GM21360 (cell line): ENCODE measurements at regions not wholly inside any gene's neighbourhood (a gene's known extent, or its start where the extent isn't known, plus 50 kb on each side); places are given as distances from the start of the nearest gene placed in this dataset.
"Not testable (repeated sequence)": the region's sequence is repeated elsewhere in the genome, so short reads cannot be mapped to it uniquely, and the experiment has no call there.

Experiments
- ATAC-seq: cut with Tn5 transposase; IDR thresholded peaks from one replicate; pipeline ENCODE4 v1.9.1; 2021; ENCODE audit warnings: mild to moderate bottlenecking, moderate library complexity; ENCODE audit not compliant: unreplicated experiment

DNA sequence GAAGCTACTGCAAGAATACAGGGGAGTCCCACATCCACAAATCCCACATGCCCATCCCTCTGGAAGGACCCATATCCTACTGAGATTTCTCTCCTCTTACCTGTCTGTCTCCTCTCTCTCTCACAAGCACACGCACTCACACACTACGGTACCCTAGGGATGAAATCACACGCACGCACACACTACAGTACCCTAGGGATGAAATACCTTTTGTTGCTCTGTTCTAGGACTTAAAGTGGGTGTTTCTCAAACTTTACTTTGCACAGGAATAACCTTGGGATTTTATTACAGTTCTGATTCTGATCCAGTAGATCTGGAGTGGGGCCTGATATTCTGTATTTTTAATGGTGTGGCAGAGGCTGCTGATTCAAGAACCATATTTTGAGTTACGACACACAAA, 622.2 kb upstream of the ZNF385D start:
- no peak for ATAC-seq

GRCh38 chr3:22373827-22374226, 622.8 kb upstream of the ZNF385D start:
- no peak for ATAC-seq

GRCh38 chr3:22377421-22377820, 626.4 kb upstream of the ZNF385D start:
- no peak for ATAC-seq

DNA sequence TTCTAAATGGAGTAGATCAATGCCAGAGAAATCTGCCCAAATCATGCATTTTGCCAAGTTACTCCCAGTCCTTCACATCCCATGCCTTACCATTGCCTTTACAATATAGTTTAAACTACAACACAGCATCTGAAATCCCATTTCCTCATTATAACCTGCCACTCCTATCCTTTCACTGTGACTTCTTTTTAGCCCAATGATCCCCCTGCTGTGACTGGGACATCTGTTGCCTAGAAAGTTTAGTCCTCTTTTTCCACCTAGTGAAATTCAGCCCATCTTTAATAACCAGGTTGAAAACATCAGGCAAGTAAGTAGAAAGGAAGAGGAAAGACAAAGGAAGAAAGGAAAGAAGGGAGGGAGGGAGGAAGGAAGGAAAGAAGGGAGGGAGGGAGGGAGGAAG, 627.9 kb upstream of the ZNF385D start:
- no peak for ATAC-seq

DNA sequence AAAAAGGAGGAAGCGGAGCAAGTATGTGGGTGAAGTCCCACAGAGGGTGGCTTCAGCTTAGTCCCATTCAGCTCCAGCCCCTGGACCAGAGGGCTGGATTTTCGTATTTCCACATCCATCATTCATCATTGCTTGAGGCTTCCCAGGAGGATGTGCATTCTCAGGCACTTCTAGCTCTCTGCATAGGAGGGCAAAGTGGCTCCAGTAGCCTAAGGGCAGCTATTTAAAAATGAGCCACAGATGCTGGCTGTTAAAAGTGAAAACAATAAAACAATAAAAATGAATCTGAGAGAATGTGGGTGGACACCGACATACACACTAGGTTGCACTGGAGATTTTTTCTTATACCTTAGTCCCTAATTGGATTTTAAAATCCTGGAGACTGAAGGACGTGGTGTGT, 629.2 kb upstream of the ZNF385D start:
- ATAC-seq = no peak

DNA sequence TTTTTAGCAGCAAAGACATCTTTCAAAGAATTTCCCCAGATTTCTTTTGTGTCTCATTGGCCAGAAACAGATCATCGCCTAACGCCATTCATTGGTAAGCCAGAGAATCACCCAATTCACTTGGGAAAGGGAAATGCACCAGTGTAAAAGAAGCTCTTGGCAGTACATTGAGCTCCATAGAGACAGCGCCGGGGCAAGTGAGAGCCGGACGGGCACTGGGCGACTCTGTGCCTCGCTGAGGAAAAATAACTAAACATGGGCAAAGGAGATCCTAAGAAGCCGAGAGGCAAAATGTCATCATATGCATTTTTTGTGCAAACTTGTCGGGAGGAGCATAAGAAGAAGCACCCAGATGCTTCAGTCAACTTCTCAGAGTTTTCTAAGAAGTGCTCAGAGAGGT, 630.6 kb upstream of the ZNF385D start:
- not testable (repeated sequence) for ATAC-seq

GRCh38 chr3:22383285-22383684, 632.3 kb upstream of the ZNF385D start:
- no peak for ATAC-seq

- no peak for ATAC-seq
Measured at GRCh38 chr3:22386107-22386506, 635.1 kb upstream of the ZNF385D start.

DNA sequence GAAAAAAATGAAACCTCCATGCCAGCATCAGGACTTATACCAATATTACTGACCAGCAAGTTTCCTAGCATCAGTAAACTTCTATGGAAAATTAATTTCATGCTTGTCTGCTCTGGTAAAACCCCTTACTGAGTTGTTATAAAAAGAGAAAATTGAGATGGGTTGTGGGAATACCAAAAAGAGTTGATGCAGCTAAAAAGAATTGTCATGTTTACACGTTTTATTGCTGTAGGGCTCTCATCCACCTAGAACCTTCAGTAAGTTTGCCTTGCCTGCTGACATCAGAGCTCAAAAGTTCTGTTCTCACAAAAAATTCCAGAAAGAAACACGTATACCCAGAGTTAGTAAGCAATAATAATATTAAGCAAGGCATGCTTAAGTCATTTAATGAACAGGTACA, 641.3 kb upstream of the ZNF385D start:
- ATAC-seq = no peak

DNA sequence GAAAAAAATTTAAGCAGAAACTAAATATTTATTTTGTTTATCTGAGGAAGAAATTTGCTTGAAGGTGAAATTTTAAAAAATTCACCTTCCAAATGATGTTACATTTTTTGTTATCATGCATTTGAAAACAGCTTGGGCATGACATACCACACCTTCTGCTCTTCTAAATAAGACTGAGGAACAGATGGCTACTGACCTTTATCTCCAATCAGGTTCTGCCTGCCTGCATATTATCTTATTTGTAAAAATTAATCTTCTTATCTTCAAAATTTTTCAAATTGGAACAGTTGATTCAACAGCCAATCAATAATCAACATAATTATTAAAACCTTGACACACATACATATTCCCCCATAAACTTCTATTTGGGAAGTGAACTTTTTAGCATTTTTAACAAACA, 641.8 kb upstream of the ZNF385D start:
- no peak for ATAC-seq

- ATAC-seq = no peak
Measured at GRCh38 chr3:22399566-22399965, 648.6 kb upstream of the ZNF385D start.

GRCh38 chr3:22401499-22401898, 650.5 kb upstream of the ZNF385D start:
- ATAC-seq = no peak

- no peak for ATAC-seq
Measured at GRCh38 chr3:22414239-22414638, 663.2 kb upstream of the ZNF385D start.

DNA sequence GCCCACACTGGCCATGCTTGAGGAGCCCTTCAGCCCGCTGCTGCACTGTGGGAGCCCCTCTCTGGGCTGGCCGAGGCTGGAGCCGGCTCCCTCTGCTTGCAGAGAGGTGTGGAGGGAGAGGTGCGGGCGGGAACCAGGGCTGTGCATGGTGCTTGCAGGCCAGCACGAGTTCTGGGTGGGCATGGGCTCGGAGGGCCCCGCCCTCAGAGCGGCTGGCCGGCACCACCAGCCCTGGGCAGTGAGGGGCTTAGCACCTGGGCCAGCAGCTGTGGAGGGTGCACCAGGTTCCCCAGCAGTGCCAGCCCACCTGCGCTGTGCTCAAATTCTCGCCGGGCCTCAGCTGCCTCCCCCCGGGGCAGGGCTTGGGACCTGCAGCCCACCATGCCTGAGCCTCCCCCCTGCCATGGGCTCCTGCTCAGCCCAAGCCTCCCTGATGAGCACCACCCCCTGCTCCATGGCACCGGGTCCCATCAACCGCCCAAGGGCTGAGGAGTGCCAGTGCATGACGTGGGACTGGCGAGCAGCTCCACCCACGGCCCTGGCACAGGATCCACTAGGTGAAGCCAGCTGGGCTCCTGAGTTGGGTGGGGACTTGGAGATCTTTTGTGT, 665.9 kb upstream of the ZNF385D start:
- ATAC-seq = not testable (repeated sequence)

DNA sequence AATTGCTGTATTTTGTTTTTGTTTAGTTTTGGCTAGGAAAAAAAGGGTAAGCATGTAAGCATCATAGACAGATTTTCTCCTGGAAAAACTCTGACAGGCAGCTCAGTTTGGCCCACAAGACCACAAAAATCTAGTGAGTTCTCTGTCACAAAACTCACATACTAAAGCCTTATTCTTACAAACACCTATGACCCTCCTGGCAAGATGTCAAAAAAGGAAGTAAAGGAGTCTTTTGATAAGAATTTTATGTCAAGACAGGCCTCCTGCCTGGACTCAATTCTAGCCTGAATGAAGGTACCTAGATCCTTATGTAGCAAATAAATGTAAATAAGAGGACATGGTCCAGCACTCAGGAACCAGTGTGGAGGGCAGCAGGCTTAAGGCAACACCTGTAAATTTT, 668.3 kb upstream of the ZNF385D start:
- ATAC-seq = no peak

DNA sequence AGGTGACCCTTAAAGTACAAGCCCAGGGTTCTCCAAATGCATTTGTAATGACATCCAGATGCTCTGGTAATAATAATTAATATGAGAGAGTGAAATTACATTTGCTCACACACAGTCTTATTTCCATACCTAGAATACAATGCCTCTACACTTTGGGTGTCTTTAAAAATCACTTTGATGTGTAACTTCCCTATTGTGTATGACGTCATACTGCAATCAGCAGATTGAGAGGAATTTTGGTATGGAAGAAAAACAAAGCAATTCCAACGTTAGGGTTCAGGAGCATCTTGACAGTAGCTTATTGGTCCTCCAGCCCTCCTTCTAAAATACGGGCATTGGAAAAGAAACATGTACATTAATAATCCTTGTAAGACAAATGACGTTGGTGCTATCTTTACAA, 670.6 kb upstream of the ZNF385D start:
- ATAC-seq = no peak

GRCh38 chr3:22431334-22431733, 680.3 kb upstream of the ZNF385D start:
- ATAC-seq = no peak

DNA sequence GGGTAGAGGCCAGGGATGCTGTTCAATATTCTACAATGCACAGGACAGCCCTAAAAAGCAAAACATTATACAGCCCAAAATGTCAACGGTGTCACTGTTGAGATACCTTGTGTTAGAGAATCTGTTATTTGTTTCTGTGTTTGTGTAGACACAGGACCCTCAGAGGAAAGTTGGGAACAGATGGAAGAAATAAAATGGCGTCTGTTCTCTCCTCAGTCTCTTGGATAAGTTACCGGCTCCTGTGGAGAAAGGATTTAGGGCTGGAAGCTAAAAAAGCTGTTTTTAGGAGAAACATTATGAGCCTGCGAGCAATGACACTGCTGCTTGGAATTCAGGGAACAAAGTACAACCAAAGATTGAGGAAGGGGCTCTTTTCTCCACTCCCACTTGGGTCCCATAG, 688.6 kb upstream of the ZNF385D start:
- no peak for ATAC-seq

GRCh38 chr3:22441711-22442110, 690.7 kb upstream of the ZNF385D start:
- ATAC-seq = no peak

DNA sequence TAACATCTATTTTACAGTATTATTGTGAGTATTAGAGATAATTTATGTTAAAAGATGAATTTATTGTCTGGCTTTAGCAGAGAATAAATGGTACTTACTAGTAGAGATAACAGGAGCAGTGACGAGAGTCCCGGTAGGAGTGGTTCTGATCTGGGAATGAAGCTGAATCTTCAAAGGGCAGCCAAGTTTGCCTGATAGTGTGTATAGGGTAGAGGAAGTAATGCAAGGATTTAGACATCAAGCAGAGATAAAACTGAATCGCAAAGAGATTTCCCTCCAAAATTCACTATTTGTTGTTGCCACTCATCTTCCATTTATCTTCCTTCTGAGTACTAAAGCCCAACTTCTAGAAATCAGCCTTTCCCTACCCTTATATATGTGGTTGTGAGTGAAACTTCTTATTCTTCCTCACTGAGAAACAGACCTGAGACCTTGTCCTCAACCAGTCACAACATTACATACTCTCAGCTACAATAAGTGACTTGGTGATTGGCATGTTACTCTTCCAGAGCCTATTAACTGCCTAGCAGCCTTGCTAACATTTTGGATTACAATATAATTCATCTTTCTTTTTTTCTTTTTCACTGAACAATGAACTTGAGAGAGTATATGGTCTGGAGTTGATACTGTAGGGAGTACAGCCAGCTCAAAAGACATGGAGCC, 692.7 kb upstream of the ZNF385D start:
- ATAC-seq = no peak

GRCh38 chr3:22445336-22445735, 694.3 kb upstream of the ZNF385D start:
- not testable (repeated sequence) for ATAC-seq

- no peak for ATAC-seq
Measured at GRCh38 chr3:22450786-22451400, 699.9 kb upstream of the ZNF385D start.

- no peak for ATAC-seq
Measured at GRCh38 chr3:22451501-22451900, 700.5 kb upstream of the ZNF385D start.
